IMR-90 (cell line): ENCODE measurements at regions not wholly inside any gene's neighbourhood (a gene's known extent, or its start where the extent isn't known, plus 50 kb on each side); places are given as distances from the start of the nearest gene placed in this dataset.

Source experiments
- ATAC-seq: fragments of 200-7000 bp; cut with Tn5 transposase; 2 replicates; pipeline ENCODE4 v1.9.1; 2020; ENCODE audit warnings: low read depth, mild to moderate bottlenecking, moderate library complexity
- BruUV-seq: library from RNA; stranded (reverse); fragments of 400-500 nt; replicated peaks from 2 replicates; lab custom pipeline; 2021; lab: Mats Ljungman, UMichigan
- CTCF ChIA-PET: fragments of 300-600 bp; formaldehyde crosslinking; extraction: SDS; loops from one replicate; lab custom pipeline; 2021; ENCODE audit warnings: antibody characterized with exemption; lab: Yijun Ruan, JAX
- POLR2A ChIA-PET: fragments of 300-600 bp; sonication (Branson Sonifier 250); formaldehyde crosslinking; loops from one replicate; lab custom pipeline; 2022; ENCODE audit warnings: antibody characterized with exemption; ENCODE audit not compliant: unreplicated experiment; lab: Charles Lee
- DNase-seq: peaks from one replicate; pipeline ENCODE4 v3.0.0; 2013
- H2AFZ ChIP-seq: replicated peaks from 2 replicates; pipeline ENCODE3; 2013; ENCODE audit warnings: low read length, mild to moderate bottlenecking; ENCODE audit not compliant: poor library complexity
- H2AK5ac ChIP-seq: 2 replicates; pipeline ENCODE4 v1.6.1; 2013; ENCODE audit warnings: low read depth, low read length, inconsistent platforms
- H2AK9ac ChIP-seq: replicated peaks from 2 replicates; pipeline ENCODE3; 2013; ENCODE audit warnings: mild to moderate bottlenecking, low read depth, low read length, moderate library complexity; ENCODE audit not compliant: poor library complexity
- H2BK120ac ChIP-seq: 2 replicates; pipeline ENCODE4 v1.6.1; 2013; ENCODE audit warnings: low read depth, low read length, inconsistent platforms
- H2BK15ac ChIP-seq: 3 replicates; pipeline ENCODE4 v1.6.1; 2013; ENCODE audit warnings: low read depth, low read length, inconsistent platforms
- H2BK20ac ChIP-seq: 2 replicates; pipeline ENCODE4 v1.6.1; 2013; ENCODE audit warnings: low read depth, mild to moderate bottlenecking, inconsistent platforms, low read length, moderate library complexity
- H2BK5ac ChIP-seq: 2 replicates; pipeline ENCODE4 v1.6.1; 2013; ENCODE audit warnings: mild to moderate bottlenecking, low read depth, low read length, inconsistent platforms; ENCODE audit not compliant: poor library complexity, severe bottlenecking
- H3K14ac ChIP-seq: replicated peaks from 2 replicates; pipeline ENCODE4 v1.6.1; 2013; ENCODE audit warnings: low read depth, low read length, inconsistent platforms
- H3K18ac ChIP-seq: 2 replicates; pipeline ENCODE4 v1.6.1; 2013; ENCODE audit warnings: low read depth, low read length, control low read depth
- H3K23ac ChIP-seq: 2 replicates; pipeline ENCODE4 v1.6.1; 2013; ENCODE audit warnings: low read depth, low read length, inconsistent platforms
- H3K27ac ChIP-seq: 2 replicates; pipeline ENCODE4 v1.5.1; 2013; ENCODE audit warnings: mild to moderate bottlenecking, control low read depth, low read length; ENCODE audit not compliant: insufficient read depth
- H3K27me3 ChIP-seq: 2 replicates; pipeline ENCODE4 v1.6.1; 2013; ENCODE audit warnings: low read length; ENCODE audit not compliant: control insufficient read depth, insufficient read depth
- H3K36me3 ChIP-seq: 2 replicates; pipeline ENCODE4 v1.6.1; 2013; ENCODE audit warnings: low read length, mixed read lengths; ENCODE audit not compliant: control insufficient read depth, insufficient read depth
- H3K4ac ChIP-seq: 2 replicates; pipeline ENCODE4 v1.6.1; 2013; ENCODE audit warnings: low read depth, low read length, inconsistent platforms
- H3K4me1 ChIP-seq: 2 replicates; pipeline ENCODE4 v1.6.1; 2013; ENCODE audit warnings: low read length, mixed read lengths; ENCODE audit not compliant: control insufficient read depth, insufficient read depth
- H3K4me2 ChIP-seq: 2 replicates; pipeline ENCODE4 v1.6.1; 2013; ENCODE audit warnings: low read depth, mild to moderate bottlenecking, control low read depth, low read length, moderate library complexity
- H3K4me3 ChIP-seq: 2 replicates; pipeline ENCODE4 v1.5.1; 2013; ENCODE audit warnings: low read depth, mild to moderate bottlenecking, control low read depth, low read length, moderate library complexity; ENCODE audit not compliant: insufficient read depth
- H3K56ac ChIP-seq: 2 replicates; pipeline ENCODE4 v1.6.1; 2013; ENCODE audit warnings: low read length, inconsistent platforms; ENCODE audit not compliant: insufficient read depth; ENCODE audit errors: extremely low read depth
- H3K79me1 ChIP-seq, 2 experiments: 2 replicates each; pipeline ENCODE4 v1.6.1; 2013; ENCODE audit warnings: low read length in 2 of 2, inconsistent platforms in 1 of 2, low read depth in 1 of 2
- H3K9ac ChIP-seq: 2 replicates; pipeline ENCODE4 v1.6.1; 2013; ENCODE audit warnings: low read depth, low read length, control low read depth
- H3K9me1 ChIP-seq: 2 replicates; pipeline ENCODE4 v1.6.1; 2013; ENCODE audit warnings: low read length, inconsistent platforms; ENCODE audit not compliant: insufficient read depth
- H3K9me3 ChIP-seq: 2 replicates; pipeline ENCODE4 v1.6.1; 2013; ENCODE audit warnings: low read length; ENCODE audit not compliant: control insufficient read depth, insufficient read depth
- H4K20me1 ChIP-seq: 2 replicates; pipeline ENCODE4 v1.6.1; 2013; ENCODE audit warnings: low read length, inconsistent platforms; ENCODE audit not compliant: insufficient read depth
- H4K5ac ChIP-seq: 2 replicates; pipeline ENCODE4 v1.6.1; 2013; ENCODE audit warnings: mild to moderate bottlenecking, low read depth, low read length, control low read depth
- H4K8ac ChIP-seq, 2 experiments: 2 replicates each; pipeline ENCODE4 v1.6.1; 2013; ENCODE audit warnings: low read depth in 2 of 2, low read length in 2 of 2, control low read depth in 1 of 2, inconsistent platforms in 1 of 2
- H4K91ac ChIP-seq: 2 replicates; pipeline ENCODE4 v1.6.1; 2013; ENCODE audit warnings: low read depth, low read length, inconsistent platforms; ENCODE audit not compliant: insufficient read depth
- BHLHE40 ChIP-seq: fragments of 150-350 bp; IDR thresholded peaks from 2 replicates; pipeline ENCODE4 v1.6.1; 2016; ENCODE audit warnings: mild to moderate bottlenecking, low read depth, low read length
- CEBPB ChIP-seq: IDR thresholded peaks from 2 replicates; pipeline ENCODE4 v1.6.1; 2012; ENCODE audit warnings: low read depth, low read length, improper control_type of control experiment
- CHD1 ChIP-seq: IDR thresholded peaks from 2 replicates; pipeline ENCODE4 v1.6.1; 2012; ENCODE audit warnings: low read depth, low read length, improper control_type of control experiment
- ELK1 ChIP-seq: fragments of 150-350 bp; IDR thresholded peaks from 2 replicates; pipeline ENCODE4 v1.6.1; 2016; ENCODE audit warnings: low read depth, mild to moderate bottlenecking, low read length, moderate library complexity, borderline replicate concordance
- FOS ChIP-seq: fragments of 150-350 bp; IDR thresholded peaks from 2 replicates; pipeline ENCODE4 v1.6.1; 2016; ENCODE audit warnings: low read depth, low read length
- MAFK ChIP-seq: IDR thresholded peaks from 2 replicates; pipeline ENCODE4 v1.6.1; 2012; ENCODE audit warnings: low read depth, low read length, improper control_type of control experiment
- MAZ ChIP-seq: IDR thresholded peaks from 2 replicates; pipeline ENCODE4 v1.6.1; 2012; ENCODE audit warnings: low read depth, mild to moderate bottlenecking, low read length, improper control_type of control experiment, moderate library complexity, borderline replicate concordance
- MXI1 ChIP-seq: IDR thresholded peaks from 2 replicates; pipeline ENCODE4 v1.6.1; 2012; ENCODE audit warnings: low read depth, mild to moderate bottlenecking, low read length, moderate library complexity, borderline replicate concordance
- NFE2L2 ChIP-seq: fragments of 150-350 bp; IDR thresholded peaks from 2 replicates; pipeline ENCODE4 v1.6.1; 2016; ENCODE audit warnings: low read depth, mild to moderate bottlenecking, low read length
- POLR2A ChIP-seq: IDR thresholded peaks from 2 replicates; pipeline ENCODE4 v1.6.1; 2012; ENCODE audit warnings: mild to moderate bottlenecking, low read depth, low read length
- RCOR1 ChIP-seq: IDR thresholded peaks from 2 replicates; pipeline ENCODE4 v1.6.1; 2012; ENCODE audit warnings: mild to moderate bottlenecking, low read length, improper control_type of control experiment; ENCODE audit not compliant: insufficient replicate concordance
- RFX5 ChIP-seq: IDR thresholded peaks from 2 replicates; pipeline ENCODE4 v1.8.0; 2012; ENCODE audit warnings: low read depth, mild to moderate bottlenecking, low read length, moderate library complexity
- SMC3 ChIP-seq: fragments of 150-350 bp; IDR thresholded peaks from 2 replicates; pipeline ENCODE4 v1.6.1; 2016; ENCODE audit warnings: low read depth, mild to moderate bottlenecking, antibody characterized with exemption, low read length, moderate library complexity
- USF2 ChIP-seq: fragments of 150-350 bp; IDR thresholded peaks from 2 replicates; pipeline ENCODE4 v1.6.1; 2017; ENCODE audit warnings: mild to moderate bottlenecking, antibody characterized with exemption, low read length, low read depth
- WGBS, 2 experiments: methylation state at CpG; one replicate each; pipeline versions ENCODE4 v1.1.5 to v1.1.7; 2013; ENCODE audit warnings: missing lambda C conversion rate in 2 of 2; ENCODE audit not compliant: insufficient read length in 1 of 2; ENCODE audit errors: extremely low coverage in 2 of 2; 5-methylcytosine and 5-hydroxymethylcytosine counted together
- dilution Hi-C: fragments of 300-500 bp; cut with HindIII; formaldehyde crosslinking; loops from one replicate; pipeline ENCODE4 v1.14.3; 2018; ENCODE audit warnings: low sequenced_read_pairs; ENCODE audit not compliant: unreplicated experiment
- in situ Hi-C: fragments of 300-500 bp; cut with MboI; formaldehyde crosslinking; loops from 3 replicates; pipeline ENCODE4 v1.14.3; 2019; ENCODE audit warnings: low sequenced_read_pairs, inconsistent platforms, mixed read lengths
- intact Hi-C: fragments of 100-400 bp; cut with micrococcal nuclease; formaldehyde crosslinking; loops from 2 replicates; pipeline ENCODE4 v1.10.0; 2022
- TF ChIP-seq, protein P1 (sequence below): conservative IDR thresholded peaks from 2 replicates; pipeline ENCODE4 v1.5.1; 2012; ENCODE audit warnings: mild to moderate bottlenecking, low read depth, low read length, improper control_type of control experiment

- Histone ChIP-seq H2AFZ (no peak overlapping the region), H4K8ac (no peak overlapping the region), H4K20me1 (no peaks in the 10 kb centered on the region), H2AK5ac (no peak overlapping the region), H3K4me3 (no peak overlapping the region), H3K79me1 (no peaks in the 10 kb centered on the region), H2AK9ac (no peak overlapping the region), H2BK15ac (no peak overlapping the region), H2BK20ac (no peak overlapping the region), H3K18ac (no peak overlapping the region), H4K91ac (no peak overlapping the region), H3K9me3 (peaks cover 11% of the 10 kb centered on the region; the same call in 1 of the 2 replicates), H3K23ac (no peak overlapping the region), H3K4me2 (no peak overlapping the region), H3K4me1 (no peaks in the 10 kb centered on the region), H3K4ac (no peak overlapping the region), H3K56ac (no peak overlapping the region), H2BK5ac (no peak overlapping the region), H3K14ac (no peak overlapping the region), H3K27ac (no peak overlapping the region), H3K9me1 (no peaks in the 10 kb centered on the region), H3K27me3 (no peaks in the 10 kb centered on the region), H3K36me3 (no peaks in the 10 kb centered on the region), H3K9ac (no peak overlapping the region), H4K5ac (no peak overlapping the region), H2BK120ac (no peak overlapping the region)
- no peak for TF ChIP-seq MXI1
- TF ChIP-seq, protein P1, sequence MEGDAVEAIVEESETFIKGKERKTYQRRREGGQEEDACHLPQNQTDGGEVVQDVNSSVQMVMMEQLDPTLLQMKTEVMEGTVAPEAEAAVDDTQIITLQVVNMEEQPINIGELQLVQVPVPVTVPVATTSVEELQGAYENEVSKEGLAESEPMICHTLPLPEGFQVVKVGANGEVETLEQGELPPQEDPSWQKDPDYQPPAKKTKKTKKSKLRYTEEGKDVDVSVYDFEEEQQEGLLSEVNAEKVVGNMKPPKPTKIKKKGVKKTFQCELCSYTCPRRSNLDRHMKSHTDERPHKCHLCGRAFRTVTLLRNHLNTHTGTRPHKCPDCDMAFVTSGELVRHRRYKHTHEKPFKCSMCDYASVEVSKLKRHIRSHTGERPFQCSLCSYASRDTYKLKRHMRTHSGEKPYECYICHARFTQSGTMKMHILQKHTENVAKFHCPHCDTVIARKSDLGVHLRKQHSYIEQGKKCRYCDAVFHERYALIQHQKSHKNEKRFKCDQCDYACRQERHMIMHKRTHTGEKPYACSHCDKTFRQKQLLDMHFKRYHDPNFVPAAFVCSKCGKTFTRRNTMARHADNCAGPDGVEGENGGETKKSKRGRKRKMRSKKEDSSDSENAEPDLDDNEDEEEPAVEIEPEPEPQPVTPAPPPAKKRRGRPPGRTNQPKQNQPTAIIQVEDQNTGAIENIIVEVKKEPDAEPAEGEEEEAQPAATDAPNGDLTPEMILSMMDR = no peak
- no peak for TF ChIP-seq FOS
- no peak for TF ChIP-seq NFE2L2
- no peak for TF ChIP-seq BHLHE40
- no peak for TF ChIP-seq RCOR1
- TF ChIP-seq USF2 = no peak
- TF ChIP-seq POLR2A = no peak
- no peak for TF ChIP-seq ELK1
- no peak for TF ChIP-seq MAZ
- no peak for TF ChIP-seq MAFK
- no peak for TF ChIP-seq CHD1
- no peak for TF ChIP-seq RFX5
- TF ChIP-seq SMC3 = no peak
- no peak for TF ChIP-seq CEBPB
- BruUV-seq = no TSS peak
- dilution Hi-C loops = no loop called here
- in situ Hi-C loops = no loop called here
- WGBS, 2 experiments = 93% methylated on average over 3 of the region's 3 CpGs; no CpG with 5 or more reads in 1 of the 2 experiments
- intact Hi-C loops = no loop called here
- DNase-seq (no peak), ATAC-seq (no peak)
- ChIA-PET CTCF (interaction anchor here (0.5 kb wide), 1 partner anchor 751 kb away, joined by 3 read pairs; no protein-coding TSS in a partner anchor), POLR2A (no interaction called here)
These were observed 274.2 kb upstream of the KCNJ16 start for GRCh38 chr17:69800870-69801269.
